OCI-LY7 (cell line): ENCODE measurements at regions not wholly inside any gene's neighbourhood (a gene's known extent, or its start where the extent isn't known, plus 50 kb on each side); places are given as distances from the start of the nearest gene placed in this dataset.

Source experiments
- BruUV-seq: library from RNA; stranded (reverse); fragments of 400-500 nt; replicated peaks from 2 replicates; lab custom pipeline; 2021; lab: Mats Ljungman, UMichigan
- CTCF ChIA-PET: fragments of 300-600 bp; sonication (Branson Sonifier 250); formaldehyde crosslinking; loops from one replicate; lab custom pipeline; 2022; ENCODE audit warnings: antibody characterized with exemption; ENCODE audit not compliant: unreplicated experiment; lab: Charles Lee
- POLR2A ChIA-PET: fragments of 300-600 bp; sonication (Branson Sonifier 250); formaldehyde crosslinking; loops from one replicate; lab custom pipeline; 2022; ENCODE audit warnings: antibody characterized with exemption; lab: Charles Lee
- DNase-seq: peaks from one replicate; pipeline ENCODE4 v3.0.0-alpha.2; 2015; ENCODE audit warnings: low spot score
- H2AFZ ChIP-seq: fragments of 200-600 bp; sonication (generic), shearing (Covaris generic); 2 replicates; pipeline ENCODE4 v1.6.1; 2014; ENCODE audit warnings: mild to moderate bottlenecking, antibody characterized with exemption, low read length, moderate library complexity
- H3K27ac ChIP-seq: fragments of 200-600 bp; sonication (generic); 2 replicates; pipeline ENCODE4 v1.5.1; 2014; ENCODE audit warnings: mixed run types, low read depth, mild to moderate bottlenecking, moderate library complexity, low read length, inconsistent platforms; ENCODE audit not compliant: poor library complexity, severe bottlenecking
- H3K36me3 ChIP-seq: fragments of 200-600 bp; sonication (generic); 2 replicates; pipeline ENCODE4 v1.6.1; 2014; ENCODE audit warnings: mild to moderate bottlenecking, antibody characterized with exemption, low read length, moderate library complexity, mixed read lengths; ENCODE audit not compliant: insufficient read depth
- H3K4me1 ChIP-seq: fragments of 200-600 bp; sonication (generic); 2 replicates; pipeline ENCODE4 v1.5.1; 2014; ENCODE audit warnings: mild to moderate bottlenecking, low read length; ENCODE audit not compliant: insufficient read depth, poor library complexity, severe bottlenecking
- H3K4me2 ChIP-seq: fragments of 200-600 bp; sonication (generic); 2 replicates; pipeline ENCODE4 v1.6.1; 2014; ENCODE audit warnings: mild to moderate bottlenecking, low read length
- H3K4me3 ChIP-seq: fragments of 200-600 bp; sonication (generic); 2 replicates; pipeline ENCODE4 v1.5.1; 2014; ENCODE audit warnings: mild to moderate bottlenecking, low read depth, low read length; ENCODE audit not compliant: poor library complexity, severe bottlenecking
- H3K79me2 ChIP-seq: fragments of 200-600 bp; sonication (generic); 2 replicates; pipeline ENCODE4 v1.6.1; 2016; ENCODE audit warnings: low read depth, mild to moderate bottlenecking, low read length, moderate library complexity, mixed read lengths; ENCODE audit not compliant: insufficient read depth
- H3K9me2 ChIP-seq: fragments of 200-600 bp; sonication (generic); 2 replicates; pipeline ENCODE4 v1.6.1; 2016; ENCODE audit warnings: mild to moderate bottlenecking, low read length, mixed read lengths; ENCODE audit not compliant: insufficient read depth
- H3K9me3 ChIP-seq: fragments of 200-600 bp; sonication (generic); 2 replicates; pipeline ENCODE4 v1.6.1; 2014; ENCODE audit warnings: mild to moderate bottlenecking, mixed run types, low read length, mixed read lengths
- H4K20me1 ChIP-seq: fragments of 200-600 bp; sonication (generic); 2 replicates; pipeline ENCODE4 v1.6.1; 2014; ENCODE audit warnings: mild to moderate bottlenecking, antibody characterized with exemption, low read length, moderate library complexity, mixed read lengths; ENCODE audit not compliant: insufficient read depth
- CTCF ChIP-seq: fragments of 200-600 bp; sonication (generic); conservative IDR thresholded peaks from 2 replicates; pipeline ENCODE4 v1.5.1; 2014; ENCODE audit warnings: mild to moderate bottlenecking, antibody characterized with exemption, low read length, moderate library complexity, mixed read lengths
- EZH2phosphoT487 ChIP-seq: fragments of 200-600 bp; sonication (generic); IDR thresholded peaks from 2 replicates; pipeline ENCODE4 v1.6.1; 2018; ENCODE audit warnings: low read depth, borderline replicate concordance, mild to moderate bottlenecking, mixed run types, antibody characterized with exemption, low read length, moderate library complexity, mixed read lengths
- intact Hi-C: fragments of 100-400 bp; cut with micrococcal nuclease; formaldehyde crosslinking; loops from one replicate; pipeline ENCODE4 v1.10.0; 2022; ENCODE audit not compliant: unreplicated experiment

GRCh38 chr4:136009258-136009832 is 1522.9 kb downstream of the PCDH18 start:
- no peak for DNase-seq
- Histone ChIP-seq H4K20me1 (no peaks in the 10 kb centered on the region), H3K4me1 (no peaks in the 10 kb centered on the region), H3K4me3 (no peak overlapping the region), H3K27ac (no peak overlapping the region), H3K9me3 (no peaks in the 10 kb centered on the region), H3K36me3 (no peaks in the 10 kb centered on the region), H2AFZ (no peak overlapping the region), H3K9me2 (no peaks in the 10 kb centered on the region), H3K79me2 (no peaks in the 10 kb centered on the region), H3K4me2 (no peak overlapping the region)
- no TSS peak for BruUV-seq
- ChIA-PET POLR2A (interaction anchor here (0.6 to 0.7 kb wide), 2 partner anchors 427 to 1113 kb away, joined by 3 read pairs; no protein-coding TSS in a partner anchor), CTCF (no interaction called here)
- TF ChIP-seq CTCF (no peak), EZH2phosphoT487 (no peak)
- intact Hi-C loops: no loop called here

GRCh38 chr4:136007991-136008390 is 1524.3 kb downstream of the PCDH18 start:
- no peak for TF ChIP-seq CTCF
- no peak for TF ChIP-seq EZH2phosphoT487
- BruUV-seq: no TSS peak

GRCh38 chr4:136002316-136002715 is 1530.0 kb downstream of the PCDH18 start:
- no peaks in the 10 kb centered on the region for H3K9me3 ChIP-seq
- H3K79me2 ChIP-seq: no peaks in the 10 kb centered on the region
- ChIA-PET CTCF (no interaction called here), POLR2A (no interaction called here)
- no peak overlapping the region for H3K27ac ChIP-seq
- H3K4me1 ChIP-seq: no peaks in the 10 kb centered on the region
- no peak overlapping the region for H3K4me2 ChIP-seq
- no peaks in the 10 kb centered on the region for H3K9me2 ChIP-seq
- BruUV-seq: no TSS peak
- TF ChIP-seq EZH2phosphoT487 (no peak), CTCF (no peak)
- H2AFZ ChIP-seq: no peak overlapping the region
- no peak overlapping the region for H3K4me3 ChIP-seq
- no peaks in the 10 kb centered on the region for H3K36me3 ChIP-seq
- intact Hi-C loops: no loop called here
- H4K20me1 ChIP-seq: no peaks in the 10 kb centered on the region
- no peak for DNase-seq

More at GRCh38 chr4:136007991-136008390, 1524.3 kb downstream of the PCDH18 start:
- Histone ChIP-seq H3K36me3 (no peaks in the 10 kb centered on the region), H3K79me2 (no peaks in the 10 kb centered on the region), H3K4me3 (no peak overlapping the region), H3K4me1 (no peaks in the 10 kb centered on the region), H3K4me2 (no peak overlapping the region), H3K9me2 (no peaks in the 10 kb centered on the region), H4K20me1 (no peaks in the 10 kb centered on the region), H3K9me3 (no peaks in the 10 kb centered on the region), H3K27ac (no peak overlapping the region), H2AFZ (no peak overlapping the region)
- ChIA-PET CTCF (no interaction called here), POLR2A (interaction anchor here (0.6 kb wide), 1 partner anchor 106 kb away, joined by 3 read pairs; no protein-coding TSS in a partner anchor)
- intact Hi-C loops: no loop called here
- no peak for DNase-seq
